ENCODE measurements at regions not wholly inside any gene's neighbourhood (a gene's known extent, or its start where the extent isn't known, plus 50 kb on each side); places are given as distances from the start of the nearest gene placed in this dataset.

DNA sequence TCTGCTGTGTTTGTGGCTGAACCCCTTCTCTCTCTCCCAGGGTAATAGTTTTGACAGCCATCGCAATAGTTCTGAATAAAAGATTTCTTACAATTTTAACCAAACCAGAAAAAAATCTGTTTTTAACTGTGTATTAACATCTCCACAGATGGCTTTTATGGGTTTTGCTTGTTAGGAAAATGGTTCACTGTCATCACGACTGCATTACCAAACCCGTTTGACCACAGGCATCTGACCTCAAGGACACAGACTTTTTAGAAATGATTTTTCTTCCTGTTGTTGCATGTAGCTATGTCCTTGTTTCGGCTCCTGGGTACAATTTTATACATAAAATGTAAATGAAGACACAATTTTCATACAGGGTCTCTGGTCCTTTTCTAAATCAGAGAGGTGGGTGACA, 316.1 kb downstream of the IRX1 start:
- TF ChIP-seq CTCF (IDR thresholded peaks at IDR 0.05) (no peak), POLR2A (IDR thresholded peaks at IDR 0.05) (no peak)

All from thyroid gland (tissue), 4 donors.